Peyer's patch (tissue), 4 donors: ENCODE measurements at regions not wholly inside any gene's neighbourhood (a gene's known extent, or its start where the extent isn't known, plus 50 kb on each side); places are given as distances from the start of the nearest gene placed in this dataset.

Source experiments
- CTCF ChIP-seq, 6 experiments: fragments of 450-650 bp in 4 of 6; fragments of 200-600 bp in 2 of 6; sonication (generic) in 1 of 6; IDR thresholded peaks; one replicate each; pipeline ENCODE4 v1.5.1; 2017 to 2019; ENCODE audit warnings: antibody characterized with exemption in 6 of 6, mild to moderate bottlenecking in 3 of 6, moderate library complexity in 1 of 6
- POLR2A ChIP-seq, 2 donors: fragments of 450-650 bp; IDR thresholded peaks; one replicate each; pipeline ENCODE4 v1.5.1; 2017; ENCODE audit warnings: antibody characterized with exemption in 2 of 2, mild to moderate bottlenecking in 2 of 2, moderate library complexity in 2 of 2

- TF ChIP-seq POLR2A (IDR thresholded peaks at IDR 0.05) = no peak
- no peak for TF ChIP-seq CTCF (IDR thresholded peaks at IDR 0.05)
Measured at GRCh38 chr18:22034276-22034675, 135.1 kb upstream of the GATA6 start.
